Hepatocyte (in vitro differentiated cells): ENCODE measurements at regions not wholly inside any gene's neighbourhood (a gene's known extent, or its start where the extent isn't known, plus 50 kb on each side); places are given as distances from the start of the nearest gene placed in this dataset.

ENCODE experiments used
- EZH2 ChIP-seq: fragments of 200-600 bp; sonication (generic); IDR thresholded peaks from 2 replicates; pipeline ENCODE4 v1.6.1; 2016; ENCODE audit warnings: antibody characterized with exemption, mild to moderate bottlenecking, borderline replicate concordance
- TF ChIP-seq, protein P1 (sequence below): fragments of 200-600 bp; sonication (generic); IDR thresholded peaks from 2 replicates; pipeline ENCODE4 v1.5.1; 2016; ENCODE audit warnings: antibody characterized with exemption, mild to moderate bottlenecking; ENCODE audit not compliant: poor library complexity

DNA sequence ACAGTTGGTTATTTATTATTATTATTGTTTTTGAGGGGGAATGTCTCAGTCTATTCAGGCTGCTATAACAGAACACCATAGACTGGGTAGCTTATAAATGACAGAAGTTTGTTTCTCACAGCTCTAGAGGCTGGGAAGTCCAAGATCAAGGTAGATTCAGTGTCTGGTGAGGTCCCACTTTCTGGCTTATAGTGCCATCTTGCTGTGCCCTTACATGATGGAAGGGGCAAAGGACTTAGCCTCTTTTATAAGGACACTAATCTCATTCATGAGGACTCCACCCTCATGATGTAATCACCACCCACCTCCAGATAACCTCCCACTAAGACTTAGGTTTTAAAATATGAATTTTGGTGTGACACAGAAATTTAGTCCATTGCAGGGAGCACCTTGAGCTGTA is 224.6 kb downstream of the HAPSTR1 start:
- TF ChIP-seq, protein P1, sequence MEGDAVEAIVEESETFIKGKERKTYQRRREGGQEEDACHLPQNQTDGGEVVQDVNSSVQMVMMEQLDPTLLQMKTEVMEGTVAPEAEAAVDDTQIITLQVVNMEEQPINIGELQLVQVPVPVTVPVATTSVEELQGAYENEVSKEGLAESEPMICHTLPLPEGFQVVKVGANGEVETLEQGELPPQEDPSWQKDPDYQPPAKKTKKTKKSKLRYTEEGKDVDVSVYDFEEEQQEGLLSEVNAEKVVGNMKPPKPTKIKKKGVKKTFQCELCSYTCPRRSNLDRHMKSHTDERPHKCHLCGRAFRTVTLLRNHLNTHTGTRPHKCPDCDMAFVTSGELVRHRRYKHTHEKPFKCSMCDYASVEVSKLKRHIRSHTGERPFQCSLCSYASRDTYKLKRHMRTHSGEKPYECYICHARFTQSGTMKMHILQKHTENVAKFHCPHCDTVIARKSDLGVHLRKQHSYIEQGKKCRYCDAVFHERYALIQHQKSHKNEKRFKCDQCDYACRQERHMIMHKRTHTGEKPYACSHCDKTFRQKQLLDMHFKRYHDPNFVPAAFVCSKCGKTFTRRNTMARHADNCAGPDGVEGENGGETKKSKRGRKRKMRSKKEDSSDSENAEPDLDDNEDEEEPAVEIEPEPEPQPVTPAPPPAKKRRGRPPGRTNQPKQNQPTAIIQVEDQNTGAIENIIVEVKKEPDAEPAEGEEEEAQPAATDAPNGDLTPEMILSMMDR: no peak
- no peak for TF ChIP-seq EZH2
